Endothelial cell of umbilical vein (primary cell): ENCODE measurements at regions not wholly inside any gene's neighbourhood (a gene's known extent, or its start where the extent isn't known, plus 50 kb on each side); places are given as distances from the start of the nearest gene placed in this dataset.

Experiments used
- BruUV-seq: library from RNA; stranded (reverse); fragments of 400-500 nt; replicated peaks from 2 replicates; lab custom pipeline; 2021; lab: Mats Ljungman, UMichigan
- CTCF ChIA-PET: fragments of 300-600, 350-600 bp; sonication (Branson Sonifier 250); formaldehyde crosslinking; loops from one replicate; lab custom pipeline; 2021; ENCODE audit warnings: antibody characterized with exemption, inconsistent platforms; lab: Charles Lee
- POLR2A ChIA-PET: fragments of 300-600, 350-600 bp; sonication (Branson Sonifier 250); formaldehyde crosslinking; loops from one replicate; lab custom pipeline; 2021; ENCODE audit warnings: antibody characterized with exemption, inconsistent platforms; lab: Charles Lee
- DNase-seq: peaks from one replicate; pipeline ENCODE4 v3.0.0-alpha.2; 2011; ENCODE audit warnings: low read depth, low spot score
- FAIRE-seq: peaks from 2 replicates; lab custom pipeline; 2011; peaks lifted over from hg19 to GRCh38; lab: Jason Lieb, UNC
- H2AFZ ChIP-seq: 2 replicates; pipeline ENCODE4 v1.6.0; 2012; ENCODE audit warnings: low read depth, low read length, control low read depth, inconsistent platforms
- H3K27ac ChIP-seq: 2 replicates; pipeline ENCODE4 v1.5.1; 2011; ENCODE audit warnings: low read depth, mild to moderate bottlenecking, control low read depth, low read length, moderate library complexity; ENCODE audit not compliant: insufficient read depth
- H3K27me3 ChIP-seq, 2 experiments: 2 replicates each; pipeline versions ENCODE4 v1.6.0 to v1.6.1; 2011; ENCODE audit warnings: low read length in 2 of 2, mixed read lengths in 1 of 2; ENCODE audit not compliant: control insufficient read depth in 2 of 2, insufficient read depth in 2 of 2
- H3K36me3 ChIP-seq, 2 experiments: 2 replicates in 1 of 2; 3 replicates in 1 of 2; pipeline ENCODE4 v1.5.1; 2011; ENCODE audit warnings: low read length in 2 of 2, mild to moderate bottlenecking in 1 of 2, moderate library complexity in 1 of 2; ENCODE audit not compliant: control insufficient read depth in 2 of 2, insufficient read depth in 2 of 2; ENCODE audit errors: extremely low read depth in 1 of 2
- H3K4me1 ChIP-seq: 3 replicates; pipeline ENCODE4 v1.5.1; 2011; ENCODE audit warnings: mild to moderate bottlenecking, low read length; ENCODE audit not compliant: control insufficient read depth, insufficient read depth; ENCODE audit errors: extremely low read depth
- H3K4me2 ChIP-seq: 2 replicates; pipeline ENCODE4 v1.6.1; 2011; ENCODE audit warnings: low read length, control low read depth, mixed read lengths; ENCODE audit not compliant: insufficient read depth
- H3K4me3 ChIP-seq, 3 experiments: fragments of 200-600 bp in 1 of 3; sonication (generic), shearing (Covaris generic) in 1 of 3; replicated peaks in 1 of 3; 2 replicates each; pipeline ENCODE4 v1.5.1; 2011 to 2016; ENCODE audit warnings: control low read depth in 3 of 3, low read length in 3 of 3, mild to moderate bottlenecking in 2 of 3, inconsistent platforms in 1 of 3, low read depth in 1 of 3, moderate library complexity in 1 of 3; ENCODE audit not compliant: insufficient read depth in 1 of 3
- H3K79me2 ChIP-seq: 2 replicates; pipeline ENCODE4 v1.6.0; 2012; ENCODE audit warnings: low read length, inconsistent platforms; ENCODE audit not compliant: control insufficient read depth, insufficient read depth
- H3K9ac ChIP-seq: replicated peaks from 2 replicates; pipeline ENCODE3; 2011; ENCODE audit warnings: low read length, control low read depth; ENCODE audit not compliant: insufficient read depth; ENCODE audit errors: extremely low read depth
- H3K9me1 ChIP-seq: replicated peaks from 3 replicates; pipeline ENCODE4 v1.6.0; 2011; ENCODE audit warnings: mild to moderate bottlenecking, low read length; ENCODE audit not compliant: control insufficient read depth, insufficient read depth; ENCODE audit errors: extremely low read depth
- H3K9me3 ChIP-seq: replicated peaks from 2 replicates; pipeline ENCODE4 v1.5.1; 2012; ENCODE audit warnings: low read length, inconsistent platforms; ENCODE audit not compliant: control insufficient read depth, insufficient read depth
- H4K20me1 ChIP-seq: replicated peaks from 2 replicates; pipeline ENCODE3; 2011; ENCODE audit warnings: mild to moderate bottlenecking, low read length; ENCODE audit not compliant: control insufficient read depth, insufficient read depth; ENCODE audit errors: extremely low read depth
- EZH2 ChIP-seq: IDR thresholded peaks from 2 replicates; pipeline ENCODE4 v1.6.1; 2012; ENCODE audit warnings: borderline replicate concordance, low read depth, mild to moderate bottlenecking, moderate library complexity, low read length, inconsistent platforms; ENCODE audit not compliant: severe bottlenecking
- FOS ChIP-seq: IDR thresholded peaks from 2 replicates; pipeline ENCODE4 v1.6.1; 2011; ENCODE audit warnings: mild to moderate bottlenecking, low read length, moderate library complexity, borderline replicate concordance; ENCODE audit not compliant: insufficient read depth
- GATA2 ChIP-seq: IDR thresholded peaks from 2 replicates; pipeline ENCODE4 v1.7.0; 2011; ENCODE audit warnings: low read depth, mild to moderate bottlenecking, moderate library complexity, mixed read lengths, low read length; ENCODE audit not compliant: insufficient read length, insufficient read depth
- JUN ChIP-seq: IDR thresholded peaks from 2 replicates; pipeline ENCODE4 v1.6.1; 2011; ENCODE audit warnings: borderline replicate concordance, low read depth; ENCODE audit not compliant: insufficient read length, insufficient read depth
- MAX ChIP-seq: IDR thresholded peaks from 2 replicates; pipeline ENCODE4 v1.6.1; 2011; ENCODE audit not compliant: insufficient read depth, insufficient read length
- MYC ChIP-seq: IDR thresholded peaks from one replicate; pipeline ENCODE4 v1.6.1; 2011; ENCODE audit warnings: mild to moderate bottlenecking, low read depth, low read length
- POLR2A ChIP-seq: IDR thresholded peaks from 2 replicates; pipeline ENCODE4 v1.6.1; 2012; ENCODE audit warnings: low read depth, mild to moderate bottlenecking, control low read depth, low read length
- dilution Hi-C: fragments of 300-500 bp; cut with MboI; formaldehyde crosslinking; loops from one replicate; pipeline ENCODE4 v1.15.0; 2019; ENCODE audit warnings: low sequenced_read_pairs; ENCODE audit not compliant: extremely low pct_ligation_motif_present
- intact Hi-C: fragments of 100-400 bp; cut with micrococcal nuclease; formaldehyde crosslinking; loops from one replicate; pipeline ENCODE4 v1.10.0; 2022
- TF ChIP-seq, protein P1 (sequence below), 2 donors: IDR thresholded peaks; 1 replicate in 1 of 2; 2 replicates in 1 of 2; pipeline ENCODE4 v1.5.1; 2011; ENCODE audit warnings: low read length in 2 of 2, mild to moderate bottlenecking in 2 of 2, moderate library complexity in 2 of 2, control low read depth in 1 of 2, inconsistent platforms in 1 of 2, low read depth in 1 of 2; ENCODE audit not compliant: insufficient read depth in 1 of 2; ENCODE audit errors: extremely low read depth in 1 of 2

DNA sequence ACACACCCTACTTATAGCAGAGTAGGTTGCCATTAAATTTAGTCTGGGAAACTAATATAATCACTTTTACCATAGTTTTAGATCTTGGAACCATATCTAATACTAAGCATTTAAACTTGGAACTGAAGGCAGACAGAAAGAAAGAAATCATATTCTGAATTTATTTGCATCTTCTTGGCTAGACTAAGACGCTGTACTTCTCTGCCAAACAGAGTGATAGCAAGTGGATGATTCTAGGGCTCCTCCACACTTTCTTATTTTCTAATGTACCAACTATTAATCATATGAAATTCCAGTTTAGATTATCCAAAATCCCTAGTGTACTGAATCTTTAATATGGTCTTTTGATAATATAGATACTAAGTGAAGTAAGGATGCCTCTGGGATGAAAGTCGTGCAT lies 277.0 kb downstream of the CENPW start:
- dilution Hi-C loops = no loop called here
- no TSS peak for BruUV-seq

More for the DNA sequence above, 277.0 kb downstream of the CENPW start:
- Histone ChIP-seq H4K20me1 (no peaks in the 10 kb centered on the region), H2AFZ (no peak overlapping the region), H3K27ac (no peak overlapping the region), H3K9ac (no peak overlapping the region), H3K36me3 (no peaks in the 10 kb centered on the region), H3K9me1 (no peaks in the 10 kb centered on the region), H3K4me1 (no peaks in the 10 kb centered on the region), H3K4me2 (no peak overlapping the region), H3K27me3 (no peaks in the 10 kb centered on the region), H3K9me3 (no peaks in the 10 kb centered on the region), H3K79me2 (no peaks in the 10 kb centered on the region), H3K4me3 (no peak overlapping the region)
- no peak for TF ChIP-seq JUN
- no peak for TF ChIP-seq GATA2
- TF ChIP-seq, protein P1, sequence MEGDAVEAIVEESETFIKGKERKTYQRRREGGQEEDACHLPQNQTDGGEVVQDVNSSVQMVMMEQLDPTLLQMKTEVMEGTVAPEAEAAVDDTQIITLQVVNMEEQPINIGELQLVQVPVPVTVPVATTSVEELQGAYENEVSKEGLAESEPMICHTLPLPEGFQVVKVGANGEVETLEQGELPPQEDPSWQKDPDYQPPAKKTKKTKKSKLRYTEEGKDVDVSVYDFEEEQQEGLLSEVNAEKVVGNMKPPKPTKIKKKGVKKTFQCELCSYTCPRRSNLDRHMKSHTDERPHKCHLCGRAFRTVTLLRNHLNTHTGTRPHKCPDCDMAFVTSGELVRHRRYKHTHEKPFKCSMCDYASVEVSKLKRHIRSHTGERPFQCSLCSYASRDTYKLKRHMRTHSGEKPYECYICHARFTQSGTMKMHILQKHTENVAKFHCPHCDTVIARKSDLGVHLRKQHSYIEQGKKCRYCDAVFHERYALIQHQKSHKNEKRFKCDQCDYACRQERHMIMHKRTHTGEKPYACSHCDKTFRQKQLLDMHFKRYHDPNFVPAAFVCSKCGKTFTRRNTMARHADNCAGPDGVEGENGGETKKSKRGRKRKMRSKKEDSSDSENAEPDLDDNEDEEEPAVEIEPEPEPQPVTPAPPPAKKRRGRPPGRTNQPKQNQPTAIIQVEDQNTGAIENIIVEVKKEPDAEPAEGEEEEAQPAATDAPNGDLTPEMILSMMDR (IDR thresholded peaks at IDR 0.05; ENCODE audit: extremely low read depth in 1 of 2, insufficient read depth in 1 of 2, low read depth in 1 of 2, low read length in 2 of 2) = no peak
- no peak for TF ChIP-seq MAX
- TF ChIP-seq FOS = no peak
- no peak for TF ChIP-seq MYC
- no peak for TF ChIP-seq POLR2A
- no peak for TF ChIP-seq EZH2
- POLR2A ChIA-PET = no interaction called here
- intact Hi-C loops = no loop called here
- CTCF ChIA-PET = no interaction called here
- FAIRE-seq (no peak), DNase-seq (no peak)
